Tibial nerve (tissue), 4 donors: ENCODE measurements at regions not wholly inside any gene's neighbourhood (a gene's known extent, or its start where the extent isn't known, plus 50 kb on each side); places are given as distances from the start of the nearest gene placed in this dataset.

Experiments used
- CTCF ChIP-seq, 5 experiments: fragments of 200-600 bp in 3 of 5; fragments of 450-650 bp in 2 of 5; sonication (generic) in 3 of 5; IDR thresholded peaks; one replicate each; pipeline ENCODE4 v1.5.1; 2016 to 2019; ENCODE audit warnings: antibody characterized with exemption in 5 of 5, mild to moderate bottlenecking in 3 of 5, moderate library complexity in 2 of 5
- EP300 ChIP-seq, 2 donors: sonication (generic); formaldehyde crosslinking; IDR thresholded peaks; one replicate each; pipeline ENCODE4 v1.6.1; 2017; ENCODE audit warnings: antibody characterized with exemption in 2 of 2, mild to moderate bottlenecking in 1 of 2
- POLR2A ChIP-seq, 2 donors: fragments of 450-650 bp; IDR thresholded peaks; one replicate each; pipeline ENCODE4 v1.6.1; 2017; ENCODE audit warnings: antibody characterized with exemption in 2 of 2, mild to moderate bottlenecking in 2 of 2, moderate library complexity in 2 of 2

DNA sequence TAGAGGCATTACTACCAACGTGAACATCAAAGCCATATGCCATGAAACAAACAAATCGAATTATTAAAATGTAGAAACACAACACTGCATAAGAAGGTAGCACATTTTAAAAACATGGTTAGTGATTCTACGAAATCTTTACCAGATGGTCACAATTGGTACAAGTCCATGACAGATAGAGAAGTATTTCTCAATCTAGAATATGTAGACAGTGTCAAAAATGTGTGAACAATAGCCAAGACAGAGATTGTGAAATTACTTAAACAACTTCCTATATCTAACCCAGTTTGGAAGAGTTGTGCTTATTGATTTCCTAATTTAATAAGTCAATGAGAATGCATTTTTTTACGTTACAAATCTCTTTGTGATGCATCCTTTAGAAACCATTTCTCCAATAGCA, 1121.6 kb downstream of the MAT2B start:
- TF ChIP-seq CTCF (IDR thresholded peaks at IDR 0.05) (no peak), EP300 (IDR thresholded peaks at IDR 0.05) (no peak), POLR2A (IDR thresholded peaks at IDR 0.05) (no peak)
